HG02885 (cell line): ENCODE measurements at regions not wholly inside any gene's neighbourhood (a gene's known extent, or its start where the extent isn't known, plus 50 kb on each side); places are given as distances from the start of the nearest gene placed in this dataset.
"Not testable (repeated sequence)": the region's sequence is repeated elsewhere in the genome, so short reads cannot be mapped to it uniquely, and the experiment has no call there.

Source experiments
- ATAC-seq: cut with Tn5 transposase; IDR thresholded peaks from one replicate; pipeline ENCODE4 v1.9.1; 2021; ENCODE audit warnings: mild to moderate bottlenecking; ENCODE audit not compliant: unreplicated experiment, poor library complexity

- no peak for ATAC-seq
These were observed 72.1 kb upstream of the EPB41L1 start for GRCh38 chr20:36082315-36082915.

- ATAC-seq, result not testable (repeated sequence)
These were observed 71.3 kb upstream of the EPB41L1 start for GRCh38 chr20:36083200-36083599.

GRCh38 chr20:36084356-36084755 lies 70.2 kb upstream of the EPB41L1 start:
- ATAC-seq, result no peak

- no peak for ATAC-seq
These were observed 69.5 kb upstream of the EPB41L1 start for GRCh38 chr20:36084897-36085613.

- no peak for ATAC-seq
These were observed 68.8 kb upstream of the EPB41L1 start for GRCh38 chr20:36085686-36086267.

GRCh38 chr20:36086767-36087166 lies 67.8 kb upstream of the EPB41L1 start:
- ATAC-seq, result no peak

GRCh38 chr20:36090223-36090622 lies 64.3 kb upstream of the EPB41L1 start:
- no peak for ATAC-seq

- no peak for ATAC-seq
These were observed 62.8 kb upstream of the EPB41L1 start for GRCh38 chr20:36091561-36092397.

- ATAC-seq, result no peak
These were observed 62.0 kb upstream of the EPB41L1 start for GRCh38 chr20:36092398-36093024.

- ATAC-seq, result no peak
These were observed 61.3 kb upstream of the EPB41L1 start for GRCh38 chr20:36093025-36093803.

GRCh38 chr20:36093804-36094145 lies 60.8 kb upstream of the EPB41L1 start:
- no peak for ATAC-seq

- ATAC-seq, result no peak
These were observed 60.0 kb upstream of the EPB41L1 start for GRCh38 chr20:36094497-36094896.

- no peak for ATAC-seq
These were observed 58.1 kb upstream of the EPB41L1 start for GRCh38 chr20:36096435-36096834.

- ATAC-seq, result no peak
These were observed 57.0 kb upstream of the EPB41L1 start for GRCh38 chr20:36097337-36098151.

GRCh38 chr20:36098364-36098763 lies 56.2 kb upstream of the EPB41L1 start:
- peak; percentile 48 for ATAC-seq

- no peak for ATAC-seq
These were observed 55.4 kb upstream of the EPB41L1 start for GRCh38 chr20:36099106-36099505.

GRCh38 chr20:36101192-36101591 lies 53.3 kb upstream of the EPB41L1 start:
- no peak for ATAC-seq

- no peak for ATAC-seq
These were observed 52.2 kb upstream of the EPB41L1 start for GRCh38 chr20:36102306-36102705.
